Tibial artery (tissue), 4 donors: ENCODE measurements at regions not wholly inside any gene's neighbourhood (a gene's known extent, or its start where the extent isn't known, plus 50 kb on each side); places are given as distances from the start of the nearest gene placed in this dataset.
"Not testable (repeated sequence)": the region's sequence is repeated elsewhere in the genome, so short reads cannot be mapped to it uniquely, and the experiment has no call there.

Experiments
- DNase-seq, 2 donors: peaks; one replicate each; pipeline ENCODE4 v3.0.0-alpha.2; 2019
- H3K27ac ChIP-seq, 2 donors: fragments of 200-600 bp; sonication (generic) in 1 of 2; 1 replicate in 1 of 2; 2 replicates in 1 of 2; pipeline ENCODE4 v1.5.1; 2018 to 2019; ENCODE audit warnings: mild to moderate bottlenecking in 1 of 2
- H3K27me3 ChIP-seq, 2 donors: fragments of 200-600 bp; sonication (generic) in 1 of 2; one replicate each; pipeline versions ENCODE4 v1.5.1 to v1.6.0; 2016 to 2019
- H3K36me3 ChIP-seq, 3 donors: fragments of 200-600 bp; sonication (generic) in 2 of 3; one replicate each; pipeline ENCODE4 v1.5.1; 2016 to 2019; ENCODE audit warnings: mild to moderate bottlenecking in 2 of 3
- H3K4me1 ChIP-seq, 4 donors: fragments of 200-600 bp; sonication (generic) in 2 of 4; 1 replicate in 3 of 4; 2 replicates in 1 of 4; pipeline ENCODE4 v1.5.1; 2016 to 2019
- H3K4me3 ChIP-seq, 2 donors: fragments of 200-600 bp; sonication (generic) in 1 of 2; 1 replicate in 1 of 2; 2 replicates in 1 of 2; pipeline ENCODE4 v1.5.1; 2018 to 2019; ENCODE audit warnings: mild to moderate bottlenecking in 2 of 2
- H3K9me3 ChIP-seq, 3 donors: fragments of 200-600 bp; sonication (generic) in 1 of 3; one replicate each; pipeline ENCODE4 v1.5.1; 2016 to 2019
- intact Hi-C: fragments of 100-400 bp; cut with DNase I; formaldehyde crosslinking; loops from one replicate; pipeline ENCODE4 v1.15.0; 2023; ENCODE audit warnings: low total_unique reads
- TF ChIP-seq, protein P1 (sequence below), 2 experiments: fragments of 200-600 bp in 1 of 2; fragments of 450-650 bp in 1 of 2; IDR thresholded peaks; one replicate each; pipeline ENCODE4 v1.5.1; 2017 to 2019; ENCODE audit warnings: antibody characterized with exemption in 2 of 2, mild to moderate bottlenecking in 1 of 2, moderate library complexity in 1 of 2

GRCh38 chr9:115849679-115850412 is 303.7 kb upstream of the PAPPA start:
- intact Hi-C loops: no loop called here
- TF ChIP-seq, protein P1, sequence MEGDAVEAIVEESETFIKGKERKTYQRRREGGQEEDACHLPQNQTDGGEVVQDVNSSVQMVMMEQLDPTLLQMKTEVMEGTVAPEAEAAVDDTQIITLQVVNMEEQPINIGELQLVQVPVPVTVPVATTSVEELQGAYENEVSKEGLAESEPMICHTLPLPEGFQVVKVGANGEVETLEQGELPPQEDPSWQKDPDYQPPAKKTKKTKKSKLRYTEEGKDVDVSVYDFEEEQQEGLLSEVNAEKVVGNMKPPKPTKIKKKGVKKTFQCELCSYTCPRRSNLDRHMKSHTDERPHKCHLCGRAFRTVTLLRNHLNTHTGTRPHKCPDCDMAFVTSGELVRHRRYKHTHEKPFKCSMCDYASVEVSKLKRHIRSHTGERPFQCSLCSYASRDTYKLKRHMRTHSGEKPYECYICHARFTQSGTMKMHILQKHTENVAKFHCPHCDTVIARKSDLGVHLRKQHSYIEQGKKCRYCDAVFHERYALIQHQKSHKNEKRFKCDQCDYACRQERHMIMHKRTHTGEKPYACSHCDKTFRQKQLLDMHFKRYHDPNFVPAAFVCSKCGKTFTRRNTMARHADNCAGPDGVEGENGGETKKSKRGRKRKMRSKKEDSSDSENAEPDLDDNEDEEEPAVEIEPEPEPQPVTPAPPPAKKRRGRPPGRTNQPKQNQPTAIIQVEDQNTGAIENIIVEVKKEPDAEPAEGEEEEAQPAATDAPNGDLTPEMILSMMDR (IDR thresholded peaks at IDR 0.05): no peak
- H3K27ac ChIP-seq: no peak overlapping the region
- no peak overlapping the region for H3K4me3 ChIP-seq
- no peaks in the 10 kb centered on the region for H3K9me3 ChIP-seq
- H3K27me3 ChIP-seq: no peaks in the 10 kb centered on the region
- no peaks in the 10 kb centered on the region for H3K36me3 ChIP-seq
- no peaks in the 10 kb centered on the region for H3K4me1 ChIP-seq
- no peak for DNase-seq

DNA sequence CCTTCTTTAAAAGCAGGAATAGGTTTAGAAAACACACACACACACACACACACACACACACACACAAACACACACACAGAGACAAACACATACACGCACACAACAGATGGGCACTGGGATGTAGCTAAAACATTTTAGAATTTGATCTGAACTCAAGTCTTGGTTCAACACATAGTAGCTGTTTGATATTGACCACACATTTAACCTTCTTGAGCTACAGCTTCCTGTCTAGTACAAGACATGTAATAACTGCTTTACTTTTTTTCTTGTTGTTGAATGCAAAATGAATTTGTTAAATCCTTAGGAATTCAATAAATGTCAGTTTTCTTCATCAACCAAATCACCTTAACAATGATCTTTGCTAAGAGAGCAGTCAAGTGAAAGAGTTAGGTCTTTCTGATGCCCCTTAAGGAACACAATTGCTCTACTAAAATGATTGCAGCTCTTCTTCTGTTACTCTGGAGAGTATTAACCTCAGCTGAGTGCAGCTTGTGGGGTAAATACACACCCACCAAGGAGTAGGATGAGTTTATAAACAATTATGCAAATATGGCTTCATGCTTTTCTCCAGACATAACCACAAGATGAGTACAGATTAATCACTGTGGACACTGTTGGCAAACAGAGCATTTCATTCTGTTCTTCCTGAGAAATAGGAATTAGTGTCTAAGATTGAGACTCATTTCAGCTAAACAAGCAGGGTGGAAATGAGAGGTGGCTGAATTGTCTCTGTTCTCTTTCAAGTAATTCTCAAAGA is 302.9 kb upstream of the PAPPA start:
- DNase-seq: no peak
- no peaks in the 10 kb centered on the region for H3K27me3 ChIP-seq
- TF ChIP-seq, protein P1 (IDR thresholded peaks at IDR 0.05): no peak

DNA sequence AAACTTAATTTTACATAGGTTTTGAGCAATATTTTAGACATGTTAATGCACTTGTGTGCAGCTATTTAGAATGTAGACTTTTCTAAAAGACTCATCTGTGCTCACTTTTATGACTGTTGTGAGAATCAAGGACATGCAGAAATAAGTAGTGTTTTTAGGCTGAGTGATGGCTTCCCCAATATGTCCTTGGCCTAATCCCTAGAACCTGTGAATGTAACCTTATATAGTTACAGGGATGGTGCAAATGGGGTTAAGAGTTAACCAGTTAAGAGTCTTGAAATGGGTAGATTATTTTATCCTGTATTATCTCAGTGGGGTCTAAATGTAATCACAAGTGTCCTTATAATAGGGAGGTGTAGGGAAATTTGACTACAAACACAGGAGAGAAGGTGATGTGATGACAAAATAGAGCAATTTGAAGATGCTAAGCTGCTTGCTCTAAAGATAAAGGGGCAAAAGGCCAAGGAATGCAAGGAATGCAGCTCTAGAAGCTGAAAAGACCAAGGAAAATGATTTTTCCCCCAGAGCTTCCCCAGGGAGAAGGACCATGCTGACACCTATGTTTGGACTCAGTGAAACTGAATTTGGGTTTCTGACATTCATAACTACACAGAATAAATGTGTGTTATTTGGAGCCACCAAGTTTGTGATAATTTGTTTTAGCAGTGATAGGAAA is 298.0 kb upstream of the PAPPA start:
- TF ChIP-seq, protein P1 (IDR thresholded peaks at IDR 0.05): no peak
- no peaks in the 10 kb centered on the region for H3K4me1 ChIP-seq
- H3K27me3 ChIP-seq: no peaks in the 10 kb centered on the region
- no peak overlapping the region for H3K27ac ChIP-seq
- H3K36me3 ChIP-seq: no peaks in the 10 kb centered on the region
- DNase-seq: no peak
- H3K9me3 ChIP-seq: no peaks in the 10 kb centered on the region
- no peak overlapping the region for H3K4me3 ChIP-seq
- intact Hi-C loops: no loop called here

More for the DNA sequence above, 302.9 kb upstream of the PAPPA start:
- no peak overlapping the region for H3K4me3 ChIP-seq
- intact Hi-C loops: no loop called here
- no peaks in the 10 kb centered on the region for H3K36me3 ChIP-seq
- no peaks in the 10 kb centered on the region for H3K9me3 ChIP-seq
- H3K4me1 ChIP-seq: no peaks in the 10 kb centered on the region
- H3K27ac ChIP-seq: no peak overlapping the region

DNA sequence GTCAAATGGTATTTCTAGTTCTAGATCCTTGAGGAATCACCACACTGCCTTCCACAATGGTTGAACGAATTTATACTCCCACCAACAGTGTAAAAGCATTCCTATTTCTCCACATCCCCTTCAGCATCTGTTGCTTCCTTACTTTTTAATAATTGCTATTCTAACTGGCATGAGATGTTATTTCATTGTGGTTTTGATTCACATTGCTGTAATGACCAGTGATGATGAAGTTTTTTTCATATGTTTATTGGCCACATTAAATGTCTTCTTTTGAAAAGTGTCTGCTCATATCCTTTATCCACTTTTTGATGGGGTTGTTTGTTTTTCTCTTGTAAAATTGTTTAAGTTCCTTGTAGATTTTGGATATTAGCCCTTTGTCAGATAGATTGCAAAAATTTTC is 295.2 kb upstream of the PAPPA start:
- H3K36me3 ChIP-seq, H3K4me3 ChIP-seq, H3K4me1 ChIP-seq, H3K27me3 ChIP-seq, intact Hi-C loops, DNase-seq, H3K27ac ChIP-seq, H3K9me3 ChIP-seq: not testable (repeated sequence)

DNA sequence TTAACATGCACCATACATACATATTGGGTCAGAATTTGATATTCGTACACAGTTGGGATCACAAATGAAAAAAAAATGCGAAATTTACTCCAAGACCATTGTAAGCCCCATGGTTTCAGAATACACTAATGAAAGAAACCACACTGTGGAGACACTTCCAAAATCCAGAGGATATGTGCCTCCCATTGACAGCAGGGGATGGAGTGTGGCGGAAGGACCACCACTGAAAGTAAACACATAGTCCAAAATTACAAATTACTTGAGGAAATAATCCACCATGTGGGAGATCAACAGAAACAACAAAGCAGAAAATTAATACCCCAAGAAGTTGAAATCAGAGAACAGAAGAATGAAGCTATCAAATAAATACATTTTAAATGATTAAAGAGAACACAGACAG is 291.6 kb upstream of the PAPPA start:
- TF ChIP-seq, protein P1 (IDR thresholded peaks at IDR 0.05): no peak
- intact Hi-C loops: no loop called here
- no peaks in the 10 kb centered on the region for H3K4me1 ChIP-seq

DNA sequence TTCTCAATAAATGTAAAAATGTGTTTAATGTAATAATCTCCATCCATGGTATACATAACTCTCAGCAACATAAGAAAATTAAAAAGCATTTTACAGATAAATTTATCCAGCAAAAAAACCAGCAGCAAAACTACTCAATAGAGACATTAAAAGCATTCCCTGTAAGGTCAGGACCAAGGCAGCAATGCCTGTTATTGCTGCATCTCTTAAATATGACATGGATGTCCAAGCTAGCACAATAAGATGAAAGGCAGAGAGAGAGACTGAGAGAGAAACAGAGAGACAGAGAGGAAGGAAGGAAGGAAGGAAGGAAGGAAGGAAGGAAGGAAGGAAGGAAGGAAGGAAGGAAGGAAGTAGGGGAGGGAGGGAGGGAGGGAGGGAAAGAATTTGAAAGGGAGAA is 289.0 kb upstream of the PAPPA start:
- TF ChIP-seq, protein P1 (IDR thresholded peaks at IDR 0.05): no peak
- intact Hi-C loops: no loop called here
- H3K27ac ChIP-seq: no peak overlapping the region
- H3K36me3 ChIP-seq: no peaks in the 10 kb centered on the region
- H3K4me1 ChIP-seq: no peaks in the 10 kb centered on the region
- H3K27me3 ChIP-seq: no peaks in the 10 kb centered on the region
- DNase-seq: no peak
- H3K4me3 ChIP-seq: no peak overlapping the region
- no peaks in the 10 kb centered on the region for H3K9me3 ChIP-seq

More for the DNA sequence above, 291.6 kb upstream of the PAPPA start:
- Histone ChIP-seq H3K27ac (no peak overlapping the region), H3K36me3 (no peaks in the 10 kb centered on the region), H3K9me3 (no peaks in the 10 kb centered on the region), H3K4me3 (no peak overlapping the region), H3K27me3 (no peaks in the 10 kb centered on the region)
- DNase-seq: no peak
